AG09309 (cell line): ENCODE measurements at regions not wholly inside any gene's neighbourhood (a gene's known extent, or its start where the extent isn't known, plus 50 kb on each side); places are given as distances from the start of the nearest gene placed in this dataset.

ENCODE experiments used
- DNase-seq: peaks from one replicate; pipeline ENCODE4 v3.0.0-alpha.2; 2010; ENCODE audit warnings: low read depth
- H3K4me3 ChIP-seq: 2 replicates; pipeline ENCODE4 v1.5.1; 2011; ENCODE audit warnings: mild to moderate bottlenecking, low read depth, low read length, moderate library complexity; ENCODE audit not compliant: control insufficient read depth
- TF ChIP-seq, protein P1 (sequence below): IDR thresholded peaks from 2 replicates; pipeline ENCODE4 v1.5.1; 2011; ENCODE audit warnings: mild to moderate bottlenecking, low read depth, low read length, inconsistent platforms; ENCODE audit not compliant: insufficient read depth, control insufficient read depth; ENCODE audit errors: missing control alignments

DNA sequence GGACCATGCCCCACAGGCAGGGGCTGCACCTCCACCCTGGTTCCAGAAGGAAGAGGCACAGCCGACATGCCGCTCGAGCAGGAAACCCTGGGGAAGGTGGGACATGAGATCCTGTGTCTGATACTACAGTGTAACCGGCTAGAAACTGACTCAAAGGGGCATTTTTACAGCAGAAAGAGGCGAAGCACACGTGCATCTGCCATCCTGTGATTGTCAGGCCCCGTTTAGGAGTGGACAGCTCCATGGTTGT, 62.7 kb downstream of the SIK1 start:
- H3K4me3 ChIP-seq = no peak overlapping the region
- TF ChIP-seq, protein P1, sequence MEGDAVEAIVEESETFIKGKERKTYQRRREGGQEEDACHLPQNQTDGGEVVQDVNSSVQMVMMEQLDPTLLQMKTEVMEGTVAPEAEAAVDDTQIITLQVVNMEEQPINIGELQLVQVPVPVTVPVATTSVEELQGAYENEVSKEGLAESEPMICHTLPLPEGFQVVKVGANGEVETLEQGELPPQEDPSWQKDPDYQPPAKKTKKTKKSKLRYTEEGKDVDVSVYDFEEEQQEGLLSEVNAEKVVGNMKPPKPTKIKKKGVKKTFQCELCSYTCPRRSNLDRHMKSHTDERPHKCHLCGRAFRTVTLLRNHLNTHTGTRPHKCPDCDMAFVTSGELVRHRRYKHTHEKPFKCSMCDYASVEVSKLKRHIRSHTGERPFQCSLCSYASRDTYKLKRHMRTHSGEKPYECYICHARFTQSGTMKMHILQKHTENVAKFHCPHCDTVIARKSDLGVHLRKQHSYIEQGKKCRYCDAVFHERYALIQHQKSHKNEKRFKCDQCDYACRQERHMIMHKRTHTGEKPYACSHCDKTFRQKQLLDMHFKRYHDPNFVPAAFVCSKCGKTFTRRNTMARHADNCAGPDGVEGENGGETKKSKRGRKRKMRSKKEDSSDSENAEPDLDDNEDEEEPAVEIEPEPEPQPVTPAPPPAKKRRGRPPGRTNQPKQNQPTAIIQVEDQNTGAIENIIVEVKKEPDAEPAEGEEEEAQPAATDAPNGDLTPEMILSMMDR = no peak
- no peak for DNase-seq

DNA sequence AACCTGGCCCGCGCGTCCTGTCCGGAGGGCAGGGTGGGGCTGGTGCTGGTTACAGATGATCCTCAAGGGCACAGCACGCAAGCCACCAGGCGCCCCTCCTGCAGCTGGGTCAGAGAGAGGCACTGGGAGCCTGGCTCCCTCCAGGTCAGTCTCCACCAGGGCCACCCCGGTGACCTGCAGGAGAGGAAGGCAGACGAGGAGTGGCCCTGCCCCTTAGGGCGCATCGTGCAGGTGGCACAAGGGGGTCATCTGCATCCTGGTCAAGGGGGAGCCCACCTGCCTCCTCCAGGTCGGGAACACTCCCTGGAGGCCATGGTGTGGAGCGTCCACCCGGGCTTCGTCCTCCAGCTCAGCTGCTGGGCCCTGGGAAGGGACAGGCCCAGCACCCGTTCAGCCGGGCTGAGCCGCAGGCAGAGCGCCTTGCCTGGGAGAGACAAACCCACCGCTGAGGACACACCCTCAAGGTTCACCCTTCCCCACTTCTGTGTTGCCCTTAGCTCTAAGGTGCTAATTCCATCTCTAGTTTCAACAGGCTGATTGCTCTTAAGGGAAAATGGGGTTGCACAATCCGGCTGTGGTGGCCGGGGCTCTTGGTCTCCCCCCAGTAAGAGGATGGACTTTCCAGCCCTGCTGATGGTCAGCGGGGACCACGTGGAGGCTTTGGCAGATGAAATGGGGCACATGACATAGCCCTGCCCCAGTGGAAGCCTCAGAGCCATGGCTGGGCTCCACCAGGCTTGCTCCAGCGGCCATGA, 63.2 kb downstream of the SIK1 start:
- no peak for DNase-seq
- TF ChIP-seq, protein P1 = no peak
- no peak overlapping the region for H3K4me3 ChIP-seq

DNA sequence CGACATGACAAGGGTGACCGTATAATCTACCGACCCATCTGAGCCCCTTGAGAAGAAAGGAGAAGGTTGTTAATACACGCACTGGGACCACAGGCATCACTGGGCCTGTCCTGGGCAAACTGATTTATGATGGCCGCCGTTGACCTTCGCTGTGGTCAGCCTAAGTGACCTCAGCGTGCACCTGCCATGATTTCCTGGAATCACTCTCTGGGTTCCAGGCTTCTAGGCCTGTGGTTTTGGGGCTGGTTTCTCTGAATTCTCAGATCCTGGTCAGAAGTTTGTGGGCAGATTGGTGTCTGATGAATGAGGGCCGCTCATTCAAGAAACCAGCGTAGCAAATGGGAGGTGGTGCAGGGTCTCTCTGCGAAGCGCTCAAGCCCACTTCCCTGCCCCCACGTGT, 64.0 kb downstream of the SIK1 start:
- TF ChIP-seq, protein P1 = no peak
- no peak overlapping the region for H3K4me3 ChIP-seq
- DNase-seq = no peak

DNA sequence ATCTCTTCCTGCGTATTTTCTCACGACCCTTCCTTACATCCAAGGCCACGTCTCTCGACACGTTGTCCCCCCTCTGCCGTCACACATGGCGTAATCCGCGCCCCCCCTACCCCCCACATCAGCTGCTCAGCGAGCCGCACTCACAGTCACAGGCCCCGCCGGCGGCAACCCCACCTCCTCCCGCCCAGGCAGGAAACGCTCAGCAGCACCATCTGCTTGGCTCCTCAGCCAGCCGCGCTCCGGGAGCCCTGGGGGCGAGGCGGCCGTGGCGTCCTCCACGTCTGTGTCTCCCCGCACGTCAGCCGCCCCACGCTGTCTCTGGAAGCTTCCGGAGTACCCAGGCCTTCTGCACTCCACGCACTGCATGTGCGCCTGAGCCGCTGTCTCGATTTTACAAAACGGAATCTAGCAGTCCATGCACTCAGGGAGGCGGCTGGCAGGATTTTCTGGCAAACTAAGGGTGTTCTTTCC, 64.6 kb downstream of the SIK1 start:
- TF ChIP-seq, protein P1 = no peak
- DNase-seq = no peak
- H3K4me3 ChIP-seq = no peak overlapping the region; the same call in none of the 2 replicates

DNA sequence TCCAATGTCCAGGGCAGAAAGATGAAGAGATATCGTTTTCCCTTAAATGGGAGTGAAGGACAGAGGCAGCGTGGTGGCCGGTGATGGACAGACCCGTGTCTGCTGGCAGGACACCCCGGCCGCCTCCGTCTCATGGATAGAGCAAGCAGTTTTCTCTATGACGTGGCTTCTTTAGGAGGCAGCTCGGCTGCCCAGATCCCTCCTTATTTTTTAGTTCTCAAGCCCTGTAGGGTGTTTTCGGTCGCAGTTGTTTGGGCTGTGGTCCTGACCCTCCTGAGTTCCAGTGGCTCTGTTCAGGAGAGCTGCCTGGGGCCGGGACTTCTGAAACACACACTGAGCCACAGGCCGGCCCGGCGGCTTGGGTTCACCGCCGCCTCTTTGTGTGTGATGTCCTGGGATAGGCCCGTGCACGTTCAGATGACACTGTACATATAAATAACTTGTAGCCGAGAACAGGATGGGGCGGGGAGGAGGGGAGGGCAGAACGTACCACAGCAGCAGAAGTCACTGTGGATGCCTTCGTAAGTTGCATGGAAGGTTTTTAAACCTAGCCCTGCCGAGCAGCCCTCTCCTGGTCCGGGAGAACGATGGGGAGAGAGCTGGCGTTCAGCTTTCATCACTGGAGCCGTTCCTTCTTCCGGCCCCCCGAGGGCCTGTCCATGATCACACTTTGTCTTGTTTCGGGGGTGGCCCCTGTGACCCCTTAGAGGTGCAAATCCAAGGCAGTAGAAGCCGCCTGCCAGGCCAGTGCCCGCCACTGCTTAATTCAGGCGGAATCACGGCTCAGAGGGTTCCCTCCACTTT, 65.2 kb downstream of the SIK1 start:
- H3K4me3 ChIP-seq = no peak overlapping the region
- TF ChIP-seq, protein P1 = no peak
- DNase-seq = no peak

DNA sequence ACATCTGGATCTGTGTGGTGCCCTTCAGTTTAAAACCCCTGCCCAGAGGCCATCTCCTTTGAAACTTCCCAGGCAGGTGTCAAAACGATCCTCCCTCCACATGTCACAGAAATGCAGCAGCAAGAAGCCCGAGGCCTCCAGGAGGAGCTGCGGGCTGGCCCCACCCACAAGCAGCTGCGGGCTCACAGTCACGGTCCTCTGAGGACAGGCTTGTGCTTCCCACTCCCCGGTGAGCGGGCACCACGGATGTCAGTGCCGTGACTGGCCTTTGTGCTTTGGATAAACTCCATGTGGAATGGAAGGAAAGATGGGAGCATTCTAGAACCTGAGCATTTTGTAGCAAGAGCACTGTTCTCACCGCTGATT, 65.8 kb downstream of the SIK1 start:
- no peak for DNase-seq
- H3K4me3 ChIP-seq = no peak overlapping the region
- TF ChIP-seq, protein P1 = no peak
